ENCODE measurements at regions not wholly inside any gene's neighbourhood (a gene's known extent, or its start where the extent isn't known, plus 50 kb on each side); places are given as distances from the start of the nearest gene placed in this dataset.

GRCh38 chr13:43988302-43988701 lies 108.6 kb downstream of the LACC1 start:
- ATAC-seq (no peak), DNase-seq (no peak)
- intact Hi-C loops (cut with DNase I) = no loop called here

DNA sequence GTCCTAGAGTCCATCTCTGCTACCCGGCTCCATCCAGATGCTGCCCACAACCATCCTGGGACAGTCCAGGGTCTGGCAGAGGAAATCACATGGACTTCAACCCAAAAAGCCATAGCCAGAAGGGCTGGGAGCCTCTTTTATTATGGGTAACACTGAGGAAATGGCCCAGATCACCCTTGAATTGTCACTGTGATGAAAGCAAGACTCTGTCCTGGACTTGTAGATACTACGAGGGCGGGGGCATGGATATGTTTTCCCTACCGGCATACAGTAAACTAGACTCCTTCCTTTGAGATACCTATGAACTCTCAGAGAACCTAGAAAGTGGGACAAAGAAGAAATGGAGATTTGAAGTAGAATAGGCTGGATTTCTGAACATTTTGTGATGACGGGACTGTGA lies 110.3 kb downstream of the LACC1 start:
- Histone ChIP-seq H3K36me3 (no peaks in the 10 kb centered on the region), H3K27ac (no peak overlapping the region), H3K4me1 (no peaks in the 10 kb centered on the region), H3K27me3 (ENCODE audit: low read depth) (no peaks in the 10 kb centered on the region), H3K9me3 (peaks cover 4% of the 10 kb centered on the region), H3K4me3 (no peak overlapping the region)
- intact Hi-C loops (cut with DNase I) = no loop called here
- TF ChIP-seq, protein P1, sequence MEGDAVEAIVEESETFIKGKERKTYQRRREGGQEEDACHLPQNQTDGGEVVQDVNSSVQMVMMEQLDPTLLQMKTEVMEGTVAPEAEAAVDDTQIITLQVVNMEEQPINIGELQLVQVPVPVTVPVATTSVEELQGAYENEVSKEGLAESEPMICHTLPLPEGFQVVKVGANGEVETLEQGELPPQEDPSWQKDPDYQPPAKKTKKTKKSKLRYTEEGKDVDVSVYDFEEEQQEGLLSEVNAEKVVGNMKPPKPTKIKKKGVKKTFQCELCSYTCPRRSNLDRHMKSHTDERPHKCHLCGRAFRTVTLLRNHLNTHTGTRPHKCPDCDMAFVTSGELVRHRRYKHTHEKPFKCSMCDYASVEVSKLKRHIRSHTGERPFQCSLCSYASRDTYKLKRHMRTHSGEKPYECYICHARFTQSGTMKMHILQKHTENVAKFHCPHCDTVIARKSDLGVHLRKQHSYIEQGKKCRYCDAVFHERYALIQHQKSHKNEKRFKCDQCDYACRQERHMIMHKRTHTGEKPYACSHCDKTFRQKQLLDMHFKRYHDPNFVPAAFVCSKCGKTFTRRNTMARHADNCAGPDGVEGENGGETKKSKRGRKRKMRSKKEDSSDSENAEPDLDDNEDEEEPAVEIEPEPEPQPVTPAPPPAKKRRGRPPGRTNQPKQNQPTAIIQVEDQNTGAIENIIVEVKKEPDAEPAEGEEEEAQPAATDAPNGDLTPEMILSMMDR (IDR thresholded peaks at IDR 0.05) = no peak
- DNase-seq = no peak
- no peak for ATAC-seq

More at GRCh38 chr13:43988302-43988701, 108.6 kb downstream of the LACC1 start:
- no peak overlapping the region for H3K27ac ChIP-seq
- TF ChIP-seq, protein P1 (IDR thresholded peaks at IDR 0.05) = no peak
- no peaks in the 10 kb centered on the region for H3K36me3 ChIP-seq
- no peaks in the 10 kb centered on the region for H3K4me1 ChIP-seq
- H3K4me3 ChIP-seq = no peak overlapping the region
- no peaks in the 10 kb centered on the region for H3K9me3 ChIP-seq
- no peaks in the 10 kb centered on the region for H3K27me3 ChIP-seq (ENCODE audit: low read depth)

GRCh38 chr13:43990829-43991228 lies 111.1 kb downstream of the LACC1 start:
- ATAC-seq = no peak
- intact Hi-C loops (cut with DNase I) = no loop called here
- no peaks in the 10 kb centered on the region for H3K27me3 ChIP-seq (ENCODE audit: low read depth)
- no peaks in the 10 kb centered on the region for H3K4me1 ChIP-seq
- peaks cover 11% of the 10 kb centered on the region for H3K9me3 ChIP-seq
- TF ChIP-seq, protein P1 (IDR thresholded peaks at IDR 0.05) = no peak
- H3K27ac ChIP-seq = no peak overlapping the region
- H3K36me3 ChIP-seq = no peaks in the 10 kb centered on the region
- H3K4me3 ChIP-seq = no peak overlapping the region
- DNase-seq = no peak

GRCh38 chr13:43991773-43992201 lies 112.1 kb downstream of the LACC1 start:
- intact Hi-C loops (cut with DNase I) = no loop called here
- no peak for ATAC-seq
- no peak overlapping the region for H3K27ac ChIP-seq
- no peak for DNase-seq
- no peaks in the 10 kb centered on the region for H3K4me1 ChIP-seq
- H3K4me3 ChIP-seq = no peak overlapping the region
- H3K9me3 ChIP-seq = peaks cover 11% of the 10 kb centered on the region
- H3K27me3 ChIP-seq (ENCODE audit: low read depth) = no peaks in the 10 kb centered on the region
- TF ChIP-seq, protein P1 (IDR thresholded peaks at IDR 0.05) = no peak
- no peaks in the 10 kb centered on the region for H3K36me3 ChIP-seq

- H3K27me3 ChIP-seq (ENCODE audit: low read depth) = no peaks in the 10 kb centered on the region
- peaks cover 11% of the 10 kb centered on the region for H3K9me3 ChIP-seq
- ATAC-seq (no peak), DNase-seq (no peak)
- H3K4me1 ChIP-seq = no peaks in the 10 kb centered on the region
- no peak overlapping the region for H3K27ac ChIP-seq
- no peak overlapping the region for H3K4me3 ChIP-seq
- TF ChIP-seq, protein P1 (IDR thresholded peaks at IDR 0.05) = no peak
- H3K36me3 ChIP-seq = no peaks in the 10 kb centered on the region
- intact Hi-C loops (cut with DNase I) = no loop called here
Observed at GRCh38 chr13:43992211-43992610, 112.5 kb downstream of the LACC1 start.

Measured in lower lobe of right lung (tissue), 2 donors.